Tibial nerve (tissue), 4 donors: ENCODE measurements at regions not wholly inside any gene's neighbourhood (a gene's known extent, or its start where the extent isn't known, plus 50 kb on each side); places are given as distances from the start of the nearest gene placed in this dataset.
"Not testable (repeated sequence)": the region's sequence is repeated elsewhere in the genome, so short reads cannot be mapped to it uniquely, and the experiment has no call there.

ENCODE experiments used
- DNase-seq, 2 donors: peaks; one replicate each; pipeline ENCODE4 v3.0.0-alpha.2; 2019; ENCODE audit warnings: low spot score in 2 of 2
- H3K27ac ChIP-seq, 4 donors: fragments of 200-600 bp; sonication (generic) in 3 of 4; one replicate each; pipeline ENCODE4 v1.5.1; 2017 to 2019; ENCODE audit warnings: mild to moderate bottlenecking in 1 of 4
- H3K27me3 ChIP-seq, 2 donors: fragments of 200-600 bp; sonication (generic) in 1 of 2; one replicate each; pipeline versions ENCODE4 v1.5.1 to v1.6.0; 2017 to 2019
- H3K36me3 ChIP-seq, 3 donors: fragments of 200-600 bp; sonication (generic); one replicate each; pipeline ENCODE4 v1.5.1; 2018 to 2019
- H3K4me1 ChIP-seq, 4 donors: fragments of 200-600 bp; sonication (generic) in 3 of 4; one replicate each; pipeline ENCODE4 v1.5.1; 2017 to 2019
- H3K4me3 ChIP-seq, 4 donors: fragments of 200-600 bp; sonication (generic) in 3 of 4; one replicate each; pipeline ENCODE4 v1.5.1; 2017 to 2019; ENCODE audit warnings: mild to moderate bottlenecking in 1 of 4, moderate library complexity in 1 of 4
- H3K9me3 ChIP-seq, 4 donors: fragments of 200-600 bp; sonication (generic) in 3 of 4; one replicate each; pipeline ENCODE4 v1.5.1; 2017 to 2019
- CTCF ChIP-seq, 5 experiments: fragments of 200-600 bp in 3 of 5; fragments of 450-650 bp in 2 of 5; sonication (generic) in 3 of 5; IDR thresholded peaks; one replicate each; pipeline ENCODE4 v1.5.1; 2016 to 2019; ENCODE audit warnings: antibody characterized with exemption in 5 of 5, mild to moderate bottlenecking in 3 of 5, moderate library complexity in 2 of 5
- EP300 ChIP-seq, 2 donors: sonication (generic); formaldehyde crosslinking; IDR thresholded peaks; one replicate each; pipeline ENCODE4 v1.6.1; 2017; ENCODE audit warnings: antibody characterized with exemption in 2 of 2, mild to moderate bottlenecking in 1 of 2
- POLR2A ChIP-seq, 2 donors: fragments of 450-650 bp; IDR thresholded peaks; one replicate each; pipeline ENCODE4 v1.6.1; 2017; ENCODE audit warnings: antibody characterized with exemption in 2 of 2, mild to moderate bottlenecking in 2 of 2, moderate library complexity in 2 of 2
- WGBS, 2 donors: methylation state at CpG; one replicate each; pipeline ENCODE4 v1.1.5; 2018; 5-methylcytosine and 5-hydroxymethylcytosine counted together

- no peak overlapping the region for H3K27ac ChIP-seq
- H3K9me3 ChIP-seq = no peaks in the 10 kb centered on the region
- no peaks in the 10 kb centered on the region for H3K27me3 ChIP-seq
- DNase-seq = no peak
- H3K4me1 ChIP-seq = no peaks in the 10 kb centered on the region
- 92 to 94% methylated on average over 2 of the region's 2 CpGs for WGBS, 2 donors
- TF ChIP-seq EP300 (IDR thresholded peaks at IDR 0.05) = no peak
- TF ChIP-seq POLR2A (IDR thresholded peaks at IDR 0.05) = no peak
- TF ChIP-seq CTCF (IDR thresholded peaks at IDR 0.05) = no peak
- no peak overlapping the region for H3K4me3 ChIP-seq
- no peaks in the 10 kb centered on the region for H3K36me3 ChIP-seq
These were observed 59.0 kb upstream of the C1orf53 start for GRCh38 chr1:197843401-197843800.

- Histone ChIP-seq H3K4me3 (no peak overlapping the region), H3K4me1 (no peaks in the 10 kb centered on the region)
These were observed 59.8 kb upstream of the C1orf53 start for GRCh38 chr1:197842646-197843045.

GRCh38 chr1:197841883-197842553 is 60.4 kb upstream of the C1orf53 start:
- no peak overlapping the region for H3K27ac ChIP-seq
- no peaks in the 10 kb centered on the region for H3K36me3 ChIP-seq
- H3K9me3 ChIP-seq = no peaks in the 10 kb centered on the region
- no peak for TF ChIP-seq POLR2A (IDR thresholded peaks at IDR 0.05)
- TF ChIP-seq CTCF (IDR thresholded peaks at IDR 0.05) = no peak
- no peak for TF ChIP-seq EP300 (IDR thresholded peaks at IDR 0.05)
- no peak overlapping the region for H3K4me3 ChIP-seq
- DNase-seq = no peak
- 61 to 63% methylated on average over 2 of the region's 2 CpGs for WGBS, 2 donors
- H3K4me1 ChIP-seq = no peaks in the 10 kb centered on the region
- H3K27me3 ChIP-seq = no peaks in the 10 kb centered on the region

More at GRCh38 chr1:197842646-197843045, 59.8 kb upstream of the C1orf53 start:
- no peak for DNase-seq
- no peak overlapping the region for H3K27ac ChIP-seq
- no peaks in the 10 kb centered on the region for H3K27me3 ChIP-seq
- TF ChIP-seq POLR2A (IDR thresholded peaks at IDR 0.05) = no peak
- TF ChIP-seq CTCF (IDR thresholded peaks at IDR 0.05) = no peak
- no peaks in the 10 kb centered on the region for H3K36me3 ChIP-seq
- WGBS, 2 donors = 91 to 94% methylated on average over 3 of the region's 3 CpGs
- H3K9me3 ChIP-seq = no peaks in the 10 kb centered on the region

- H3K27me3 ChIP-seq = no peaks in the 10 kb centered on the region
- 88 to 92% methylated on average over 6 of the region's 6 CpGs for WGBS, 2 donors
- no peaks in the 10 kb centered on the region for H3K9me3 ChIP-seq
- no peak overlapping the region for H3K27ac ChIP-seq
- H3K4me3 ChIP-seq = no peak overlapping the region
- H3K4me1 ChIP-seq = no peaks in the 10 kb centered on the region
- DNase-seq = no peak
- H3K36me3 ChIP-seq = no peaks in the 10 kb centered on the region
- TF ChIP-seq CTCF (IDR thresholded peaks at IDR 0.05) (no peak), POLR2A (IDR thresholded peaks at IDR 0.05) (no peak), EP300 (IDR thresholded peaks at IDR 0.05) (no peak)
These were observed 61.3 kb upstream of the C1orf53 start for GRCh38 chr1:197841158-197841557.

GRCh38 chr1:197839786-197840185 is 62.6 kb upstream of the C1orf53 start:
- not testable (repeated sequence) for H3K36me3 ChIP-seq, H3K27ac ChIP-seq, H3K9me3 ChIP-seq, DNase-seq, H3K27me3 ChIP-seq, H3K4me1 ChIP-seq, H3K4me3 ChIP-seq
- 83 to 95% methylated on average over 3 of the region's 3 CpGs for WGBS, 2 donors

- 43 to 45% methylated on average over 3 of the region's 3 CpGs for WGBS, 2 donors
- TF ChIP-seq EP300 (IDR thresholded peaks at IDR 0.05) = no peak
- TF ChIP-seq CTCF (IDR thresholded peaks at IDR 0.05) = no peak
- no peak for TF ChIP-seq POLR2A (IDR thresholded peaks at IDR 0.05)
- no peaks in the 10 kb centered on the region for H3K4me1 ChIP-seq
- H3K36me3 ChIP-seq = no peaks in the 10 kb centered on the region
- H3K27me3 ChIP-seq = no peaks in the 10 kb centered on the region
- no peaks in the 10 kb centered on the region for H3K9me3 ChIP-seq
- H3K4me3 ChIP-seq = no peak overlapping the region
- H3K27ac ChIP-seq = peak overlapping the region in 1 of 4 donors; percentile 55
- DNase-seq = no peak
These were observed 63.6 kb upstream of the DENND1B start for GRCh38 chr1:197838836-197839235.
